IMR-90 (cell line): ENCODE measurements at regions not wholly inside any gene's neighbourhood (a gene's known extent, or its start where the extent isn't known, plus 50 kb on each side); places are given as distances from the start of the nearest gene placed in this dataset.

Experiments used
- ATAC-seq: fragments of 200-7000 bp; cut with Tn5 transposase; 2 replicates; pipeline ENCODE4 v1.9.1; 2020; ENCODE audit warnings: low read depth, mild to moderate bottlenecking, moderate library complexity
- BruUV-seq: library from RNA; stranded (reverse); fragments of 400-500 nt; replicated peaks from 2 replicates; lab custom pipeline; 2021; lab: Mats Ljungman, UMichigan
- CTCF ChIA-PET: fragments of 300-600 bp; formaldehyde crosslinking; extraction: SDS; loops from one replicate; lab custom pipeline; 2021; ENCODE audit warnings: antibody characterized with exemption; lab: Yijun Ruan, JAX
- POLR2A ChIA-PET: fragments of 300-600 bp; sonication (Branson Sonifier 250); formaldehyde crosslinking; loops from one replicate; lab custom pipeline; 2022; ENCODE audit warnings: antibody characterized with exemption; ENCODE audit not compliant: unreplicated experiment; lab: Charles Lee
- DNase-seq: peaks from one replicate; pipeline ENCODE4 v3.0.0; 2013
- H2AFZ ChIP-seq: replicated peaks from 2 replicates; pipeline ENCODE3; 2013; ENCODE audit warnings: low read length, mild to moderate bottlenecking; ENCODE audit not compliant: poor library complexity
- H2AK5ac ChIP-seq: 2 replicates; pipeline ENCODE4 v1.6.1; 2013; ENCODE audit warnings: low read depth, low read length, inconsistent platforms
- H2AK9ac ChIP-seq: replicated peaks from 2 replicates; pipeline ENCODE3; 2013; ENCODE audit warnings: mild to moderate bottlenecking, low read depth, low read length, moderate library complexity; ENCODE audit not compliant: poor library complexity
- H2BK120ac ChIP-seq: 2 replicates; pipeline ENCODE4 v1.6.1; 2013; ENCODE audit warnings: low read depth, low read length, inconsistent platforms
- H2BK15ac ChIP-seq: 3 replicates; pipeline ENCODE4 v1.6.1; 2013; ENCODE audit warnings: low read depth, low read length, inconsistent platforms
- H2BK20ac ChIP-seq: 2 replicates; pipeline ENCODE4 v1.6.1; 2013; ENCODE audit warnings: low read depth, mild to moderate bottlenecking, inconsistent platforms, low read length, moderate library complexity
- H2BK5ac ChIP-seq: 2 replicates; pipeline ENCODE4 v1.6.1; 2013; ENCODE audit warnings: mild to moderate bottlenecking, low read depth, low read length, inconsistent platforms; ENCODE audit not compliant: poor library complexity, severe bottlenecking
- H3K14ac ChIP-seq: replicated peaks from 2 replicates; pipeline ENCODE4 v1.6.1; 2013; ENCODE audit warnings: low read depth, low read length, inconsistent platforms
- H3K18ac ChIP-seq: 2 replicates; pipeline ENCODE4 v1.6.1; 2013; ENCODE audit warnings: low read depth, low read length, control low read depth
- H3K23ac ChIP-seq: 2 replicates; pipeline ENCODE4 v1.6.1; 2013; ENCODE audit warnings: low read depth, low read length, inconsistent platforms
- H3K27ac ChIP-seq: 2 replicates; pipeline ENCODE4 v1.5.1; 2013; ENCODE audit warnings: mild to moderate bottlenecking, control low read depth, low read length; ENCODE audit not compliant: insufficient read depth
- H3K27me3 ChIP-seq: 2 replicates; pipeline ENCODE4 v1.6.1; 2013; ENCODE audit warnings: low read length; ENCODE audit not compliant: control insufficient read depth, insufficient read depth
- H3K36me3 ChIP-seq: 2 replicates; pipeline ENCODE4 v1.6.1; 2013; ENCODE audit warnings: low read length, mixed read lengths; ENCODE audit not compliant: control insufficient read depth, insufficient read depth
- H3K4ac ChIP-seq: 2 replicates; pipeline ENCODE4 v1.6.1; 2013; ENCODE audit warnings: low read depth, low read length, inconsistent platforms
- H3K4me1 ChIP-seq: 2 replicates; pipeline ENCODE4 v1.6.1; 2013; ENCODE audit warnings: low read length, mixed read lengths; ENCODE audit not compliant: control insufficient read depth, insufficient read depth
- H3K4me2 ChIP-seq: 2 replicates; pipeline ENCODE4 v1.6.1; 2013; ENCODE audit warnings: low read depth, mild to moderate bottlenecking, control low read depth, low read length, moderate library complexity
- H3K4me3 ChIP-seq: 2 replicates; pipeline ENCODE4 v1.5.1; 2013; ENCODE audit warnings: low read depth, mild to moderate bottlenecking, control low read depth, low read length, moderate library complexity; ENCODE audit not compliant: insufficient read depth
- H3K56ac ChIP-seq: 2 replicates; pipeline ENCODE4 v1.6.1; 2013; ENCODE audit warnings: low read length, inconsistent platforms; ENCODE audit not compliant: insufficient read depth; ENCODE audit errors: extremely low read depth
- H3K79me1 ChIP-seq, 2 experiments: 2 replicates each; pipeline ENCODE4 v1.6.1; 2013; ENCODE audit warnings: low read length in 2 of 2, inconsistent platforms in 1 of 2, low read depth in 1 of 2
- H3K9ac ChIP-seq: 2 replicates; pipeline ENCODE4 v1.6.1; 2013; ENCODE audit warnings: low read depth, low read length, control low read depth
- H3K9me1 ChIP-seq: 2 replicates; pipeline ENCODE4 v1.6.1; 2013; ENCODE audit warnings: low read length, inconsistent platforms; ENCODE audit not compliant: insufficient read depth
- H3K9me3 ChIP-seq: 2 replicates; pipeline ENCODE4 v1.6.1; 2013; ENCODE audit warnings: low read length; ENCODE audit not compliant: control insufficient read depth, insufficient read depth
- H4K20me1 ChIP-seq: 2 replicates; pipeline ENCODE4 v1.6.1; 2013; ENCODE audit warnings: low read length, inconsistent platforms; ENCODE audit not compliant: insufficient read depth
- H4K5ac ChIP-seq: 2 replicates; pipeline ENCODE4 v1.6.1; 2013; ENCODE audit warnings: mild to moderate bottlenecking, low read depth, low read length, control low read depth
- H4K8ac ChIP-seq, 2 experiments: 2 replicates each; pipeline ENCODE4 v1.6.1; 2013; ENCODE audit warnings: low read depth in 2 of 2, low read length in 2 of 2, control low read depth in 1 of 2, inconsistent platforms in 1 of 2
- H4K91ac ChIP-seq: 2 replicates; pipeline ENCODE4 v1.6.1; 2013; ENCODE audit warnings: low read depth, low read length, inconsistent platforms; ENCODE audit not compliant: insufficient read depth
- BHLHE40 ChIP-seq: fragments of 150-350 bp; IDR thresholded peaks from 2 replicates; pipeline ENCODE4 v1.6.1; 2016; ENCODE audit warnings: mild to moderate bottlenecking, low read depth, low read length
- CEBPB ChIP-seq: IDR thresholded peaks from 2 replicates; pipeline ENCODE4 v1.6.1; 2012; ENCODE audit warnings: low read depth, low read length, improper control_type of control experiment
- CHD1 ChIP-seq: IDR thresholded peaks from 2 replicates; pipeline ENCODE4 v1.6.1; 2012; ENCODE audit warnings: low read depth, low read length, improper control_type of control experiment
- FOS ChIP-seq: fragments of 150-350 bp; IDR thresholded peaks from 2 replicates; pipeline ENCODE4 v1.6.1; 2016; ENCODE audit warnings: low read depth, low read length
- RFX5 ChIP-seq: IDR thresholded peaks from 2 replicates; pipeline ENCODE4 v1.8.0; 2012; ENCODE audit warnings: low read depth, mild to moderate bottlenecking, low read length, moderate library complexity
- WGBS, 2 experiments: methylation state at CpG; one replicate each; pipeline versions ENCODE4 v1.1.5 to v1.1.7; 2013; ENCODE audit warnings: missing lambda C conversion rate in 2 of 2; ENCODE audit not compliant: insufficient read length in 1 of 2; ENCODE audit errors: extremely low coverage in 2 of 2; 5-methylcytosine and 5-hydroxymethylcytosine counted together
- dilution Hi-C: fragments of 300-500 bp; cut with HindIII; formaldehyde crosslinking; loops from one replicate; pipeline ENCODE4 v1.14.3; 2018; ENCODE audit warnings: low sequenced_read_pairs; ENCODE audit not compliant: unreplicated experiment
- in situ Hi-C: fragments of 300-500 bp; cut with MboI; formaldehyde crosslinking; loops from 3 replicates; pipeline ENCODE4 v1.14.3; 2019; ENCODE audit warnings: low sequenced_read_pairs, inconsistent platforms, mixed read lengths
- intact Hi-C: fragments of 100-400 bp; cut with micrococcal nuclease; formaldehyde crosslinking; loops from 2 replicates; pipeline ENCODE4 v1.10.0; 2022

DNA sequence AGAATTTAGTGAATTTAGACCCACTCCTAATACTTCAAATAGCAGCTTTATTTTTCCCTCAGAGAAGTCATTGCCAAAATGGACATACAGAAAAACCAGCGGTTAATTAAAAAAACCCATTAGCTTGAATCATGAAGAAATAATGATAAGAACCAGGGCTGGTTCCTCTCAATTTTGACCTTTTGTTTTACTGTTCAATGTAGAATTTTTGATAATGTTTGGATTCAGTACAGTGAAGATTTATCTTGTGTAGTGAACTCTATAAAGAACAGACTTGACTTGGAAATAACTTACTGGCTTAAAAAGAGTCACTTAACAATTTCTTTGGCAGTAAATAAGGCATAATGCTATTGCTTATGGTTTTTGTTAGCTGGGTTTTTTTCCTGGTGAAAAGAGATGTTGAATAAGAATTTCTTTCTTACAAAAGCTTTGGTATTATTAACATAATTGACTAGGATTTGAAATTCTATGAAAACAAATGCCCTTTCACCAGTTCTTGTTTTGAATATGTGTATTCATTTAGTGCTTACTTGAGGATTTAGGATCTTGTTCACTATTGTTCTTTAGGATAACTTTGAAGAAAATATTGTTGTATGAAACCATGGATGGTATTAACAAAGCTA is 73.4 kb upstream of the ITPRID2 start:
- Histone ChIP-seq H3K36me3 (no peaks in the 10 kb centered on the region), H3K9me3 (no peaks in the 10 kb centered on the region), H4K20me1 (no peaks in the 10 kb centered on the region), H4K5ac (no peak overlapping the region), H3K4me2 (no peak overlapping the region), H2AFZ (no peak overlapping the region), H3K56ac (no peak overlapping the region), H2BK5ac (no peak overlapping the region), H3K9ac (no peak overlapping the region), H4K91ac (no peak overlapping the region), H3K14ac (no peak overlapping the region), H2AK9ac (no peak overlapping the region), H3K4ac (no peak overlapping the region), H3K23ac (no peak overlapping the region), H4K8ac (no peak overlapping the region), H3K27me3 (no peaks in the 10 kb centered on the region), H3K9me1 (no peaks in the 10 kb centered on the region), H3K4me1 (peaks cover 3% of the 10 kb centered on the region), H2BK15ac (no peak overlapping the region), H3K4me3 (no peak overlapping the region), H3K18ac (no peak overlapping the region), H3K27ac (no peak overlapping the region), H2AK5ac (no peak overlapping the region), H2BK120ac (no peak overlapping the region), H3K79me1 (no peaks in the 10 kb centered on the region), H2BK20ac (no peak overlapping the region)
- ATAC-seq (no peak), DNase-seq (no peak)
- dilution Hi-C loops = no loop called here
- no CpG with 5 or more reads among the region's 1 CpG for WGBS, 2 experiments
- POLR2A ChIA-PET = no interaction called here
- CTCF ChIA-PET = interaction anchor here (1.5 kb wide), 1 partner anchor 34 kb away, joined by 3 read pairs; no protein-coding TSS in a partner anchor
- BruUV-seq = no TSS peak
- no peak for TF ChIP-seq RFX5
- TF ChIP-seq CEBPB = no peak
- no peak for TF ChIP-seq CHD1
- TF ChIP-seq BHLHE40 = no peak
- TF ChIP-seq FOS = no peak
- in situ Hi-C loops = no loop called here
- intact Hi-C loops = no loop called here
